ENCODE measurements at regions not wholly inside any gene's neighbourhood (a gene's known extent, or its start where the extent isn't known, plus 50 kb on each side); places are given as distances from the start of the nearest gene placed in this dataset.

GRCh38 chr2:220482716-220483115, 855.3 kb downstream of the SLC4A3 start:
- no peak overlapping the region for H3K27ac Mint-ChIP-seq
- peaks cover 4% of the 10 kb centered on the region for H3K27me3 Mint-ChIP-seq
- H3K36me3 Mint-ChIP-seq (ENCODE audit: insufficient read depth), result no peaks in the 10 kb centered on the region
- no peak overlapping the region for H3K4me3 Mint-ChIP-seq (ENCODE audit: low read depth)
- no peak for TF ChIP-seq CTCF (IDR thresholded peaks at IDR 0.05; ENCODE audit: unreplicated experiment)
- H3K9me3 Mint-ChIP-seq (ENCODE audit: low read depth), result peaks cover 3% of the 10 kb centered on the region
- no peak for DNase-seq (ENCODE audit: low spot score, unreplicated experiment)
- H3K4me1 Mint-ChIP-seq (ENCODE audit: low read depth), result peaks cover 4% of the 10 kb centered on the region

- DNase-seq (ENCODE audit: low spot score, unreplicated experiment), result no peak
- H3K27ac Mint-ChIP-seq, result no peak overlapping the region
- H3K4me1 Mint-ChIP-seq (ENCODE audit: low read depth), result no peaks in the 10 kb centered on the region
- no peaks in the 10 kb centered on the region for H3K9me3 Mint-ChIP-seq (ENCODE audit: low read depth)
- TF ChIP-seq CTCF (IDR thresholded peaks at IDR 0.05; ENCODE audit: unreplicated experiment), result no peak
- H3K36me3 Mint-ChIP-seq (ENCODE audit: insufficient read depth), result no peaks in the 10 kb centered on the region
- peaks cover 4% of the 10 kb centered on the region for H3K27me3 Mint-ChIP-seq
- H3K4me3 Mint-ChIP-seq (ENCODE audit: low read depth), result no peak overlapping the region
These were observed 861.7 kb downstream of the SLC4A3 start for GRCh38 chr2:220489121-220489520.

- no peak overlapping the region for H3K4me3 Mint-ChIP-seq (ENCODE audit: low read depth)
- H3K36me3 Mint-ChIP-seq (ENCODE audit: insufficient read depth), result no peaks in the 10 kb centered on the region
- H3K4me1 Mint-ChIP-seq (ENCODE audit: low read depth), result no peaks in the 10 kb centered on the region
- no peaks in the 10 kb centered on the region for H3K9me3 Mint-ChIP-seq (ENCODE audit: low read depth)
- no peak overlapping the region for H3K27ac Mint-ChIP-seq
- no peak for TF ChIP-seq CTCF (IDR thresholded peaks at IDR 0.05; ENCODE audit: unreplicated experiment)
- DNase-seq (ENCODE audit: low spot score, unreplicated experiment), result no peak
- H3K27me3 Mint-ChIP-seq, result no peaks in the 10 kb centered on the region
These were observed 864.2 kb downstream of the SLC4A3 start for GRCh38 chr2:220491670-220492069.

GRCh38 chr2:220493871-220494525, 866.6 kb downstream of the SLC4A3 start:
- H3K27me3 Mint-ChIP-seq, result no peaks in the 10 kb centered on the region
- no peak for TF ChIP-seq CTCF (IDR thresholded peaks at IDR 0.05; ENCODE audit: unreplicated experiment)
- no peak for DNase-seq (ENCODE audit: low spot score, unreplicated experiment)
- H3K4me3 Mint-ChIP-seq (ENCODE audit: low read depth), result no peak overlapping the region
- no peaks in the 10 kb centered on the region for H3K36me3 Mint-ChIP-seq (ENCODE audit: insufficient read depth)
- no peak overlapping the region for H3K27ac Mint-ChIP-seq
- H3K9me3 Mint-ChIP-seq (ENCODE audit: low read depth), result no peaks in the 10 kb centered on the region
- H3K4me1 Mint-ChIP-seq (ENCODE audit: low read depth), result peaks cover 2% of the 10 kb centered on the region

GRCh38 chr2:220496513-220496912, 869.1 kb downstream of the SLC4A3 start:
- no peaks in the 10 kb centered on the region for H3K36me3 Mint-ChIP-seq (ENCODE audit: insufficient read depth)
- TF ChIP-seq CTCF (IDR thresholded peaks at IDR 0.05; ENCODE audit: unreplicated experiment), result no peak
- DNase-seq (ENCODE audit: low spot score, unreplicated experiment), result no peak
- H3K27me3 Mint-ChIP-seq, result no peaks in the 10 kb centered on the region
- H3K9me3 Mint-ChIP-seq (ENCODE audit: low read depth), result no peaks in the 10 kb centered on the region
- H3K4me3 Mint-ChIP-seq (ENCODE audit: low read depth), result no peak overlapping the region
- H3K4me1 Mint-ChIP-seq (ENCODE audit: low read depth), result peaks cover 5% of the 10 kb centered on the region
- no peak overlapping the region for H3K27ac Mint-ChIP-seq
